ENCODE measurements at regions not wholly inside any gene's neighbourhood (a gene's known extent, or its start where the extent isn't known, plus 50 kb on each side); places are given as distances from the start of the nearest gene placed in this dataset.
"Not testable (repeated sequence)": the region's sequence is repeated elsewhere in the genome, so short reads cannot be mapped to it uniquely, and the experiment has no call there.

DNA sequence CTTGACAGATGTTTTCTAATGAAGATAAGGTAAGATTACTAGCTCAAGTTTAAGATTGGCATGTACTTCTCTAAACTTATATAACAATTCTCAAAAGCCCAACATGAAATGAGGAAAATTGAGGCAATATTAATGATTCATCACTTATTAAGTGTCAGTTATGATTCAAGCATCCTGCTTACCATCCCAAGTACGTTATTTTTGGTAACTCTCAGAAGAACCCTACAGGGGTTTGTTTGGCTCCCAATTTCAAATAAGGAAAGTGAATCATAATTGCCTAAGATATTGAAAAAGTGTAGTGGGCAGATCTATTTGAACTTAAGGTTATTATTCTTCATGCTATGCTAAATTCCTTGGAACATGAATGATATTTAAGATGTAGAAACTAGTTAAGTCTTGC lies 387.9 kb upstream of the TENM3 start:
- Histone ChIP-seq H2AFZ (ENCODE audit: low read depth) (no peak overlapping the region), H4K20me1 (ENCODE audit: insufficient read depth) (no peaks in the 10 kb centered on the region), H3K4me2 (no peak overlapping the region), H3K4me1 (ENCODE audit: low read depth, poor library complexity, severe bottlenecking) (peaks cover 16% of the 10 kb centered on the region), H3K4me3 (IDR thresholded peaks at IDR 0.05; ENCODE audit: insufficient read depth, low read depth, low read length) (no peak overlapping the region), H3K79me2 (ENCODE audit: insufficient read depth, low read depth) (no peaks in the 10 kb centered on the region), H3K36me3 (ENCODE audit: insufficient read depth) (no peaks in the 10 kb centered on the region), H3K27me3 (ENCODE audit: insufficient read depth, low read depth) (no peaks in the 10 kb centered on the region), H3K9ac (no peak overlapping the region), H3K27ac (no peak overlapping the region)
- TF ChIP-seq, protein P1, sequence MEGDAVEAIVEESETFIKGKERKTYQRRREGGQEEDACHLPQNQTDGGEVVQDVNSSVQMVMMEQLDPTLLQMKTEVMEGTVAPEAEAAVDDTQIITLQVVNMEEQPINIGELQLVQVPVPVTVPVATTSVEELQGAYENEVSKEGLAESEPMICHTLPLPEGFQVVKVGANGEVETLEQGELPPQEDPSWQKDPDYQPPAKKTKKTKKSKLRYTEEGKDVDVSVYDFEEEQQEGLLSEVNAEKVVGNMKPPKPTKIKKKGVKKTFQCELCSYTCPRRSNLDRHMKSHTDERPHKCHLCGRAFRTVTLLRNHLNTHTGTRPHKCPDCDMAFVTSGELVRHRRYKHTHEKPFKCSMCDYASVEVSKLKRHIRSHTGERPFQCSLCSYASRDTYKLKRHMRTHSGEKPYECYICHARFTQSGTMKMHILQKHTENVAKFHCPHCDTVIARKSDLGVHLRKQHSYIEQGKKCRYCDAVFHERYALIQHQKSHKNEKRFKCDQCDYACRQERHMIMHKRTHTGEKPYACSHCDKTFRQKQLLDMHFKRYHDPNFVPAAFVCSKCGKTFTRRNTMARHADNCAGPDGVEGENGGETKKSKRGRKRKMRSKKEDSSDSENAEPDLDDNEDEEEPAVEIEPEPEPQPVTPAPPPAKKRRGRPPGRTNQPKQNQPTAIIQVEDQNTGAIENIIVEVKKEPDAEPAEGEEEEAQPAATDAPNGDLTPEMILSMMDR (conservative IDR thresholded peaks at IDR 0.05; ENCODE audit: low read depth, low read length), result no peak

- Histone ChIP-seq H2AFZ (ENCODE audit: low read depth) (peak overlapping the region; percentile 16; the same call in 1 of the 2 replicates), H3K4me2 (peak overlapping the region; percentile 19; the same call in 1 of the 2 replicates), H3K4me1 (ENCODE audit: low read depth, poor library complexity, severe bottlenecking) (peaks cover 16% of the 10 kb centered on the region)
- H4K20me1 ChIP-seq (ENCODE audit: insufficient read depth); H3K27ac ChIP-seq; H3K36me3 ChIP-seq (ENCODE audit: insufficient read depth); H3K4me3 ChIP-seq (IDR thresholded peaks at IDR 0.05; ENCODE audit: insufficient read depth, low read depth, low read length); H3K27me3 ChIP-seq (ENCODE audit: insufficient read depth, low read depth); H3K9ac ChIP-seq; H3K79me2 ChIP-seq (ENCODE audit: insufficient read depth, low read depth): not testable (repeated sequence)
Measured at GRCh38 chr4:181857471-181857870, 385.7 kb upstream of the TENM3 start.

- no peak overlapping the region for H3K9ac ChIP-seq
- H4K20me1 ChIP-seq (ENCODE audit: insufficient read depth), result no peaks in the 10 kb centered on the region
- H3K27me3 ChIP-seq (ENCODE audit: insufficient read depth, low read depth), result no peaks in the 10 kb centered on the region
- H3K36me3 ChIP-seq (ENCODE audit: insufficient read depth), result no peaks in the 10 kb centered on the region
- TF ChIP-seq, protein P1 (conservative IDR thresholded peaks at IDR 0.05; ENCODE audit: low read depth, low read length), result no peak
- H3K4me3 ChIP-seq (IDR thresholded peaks at IDR 0.05; ENCODE audit: insufficient read depth, low read depth, low read length), result no peak overlapping the region
- no peak overlapping the region for H2AFZ ChIP-seq (ENCODE audit: low read depth)
- peaks cover 16% of the 10 kb centered on the region for H3K4me1 ChIP-seq (ENCODE audit: low read depth, poor library complexity, severe bottlenecking)
- no peak overlapping the region for H3K27ac ChIP-seq
- H3K79me2 ChIP-seq (ENCODE audit: insufficient read depth, low read depth), result no peaks in the 10 kb centered on the region
- H3K4me2 ChIP-seq, result no peak overlapping the region
Measured at GRCh38 chr4:181858741-181859140, 384.5 kb upstream of the TENM3 start.

DNA sequence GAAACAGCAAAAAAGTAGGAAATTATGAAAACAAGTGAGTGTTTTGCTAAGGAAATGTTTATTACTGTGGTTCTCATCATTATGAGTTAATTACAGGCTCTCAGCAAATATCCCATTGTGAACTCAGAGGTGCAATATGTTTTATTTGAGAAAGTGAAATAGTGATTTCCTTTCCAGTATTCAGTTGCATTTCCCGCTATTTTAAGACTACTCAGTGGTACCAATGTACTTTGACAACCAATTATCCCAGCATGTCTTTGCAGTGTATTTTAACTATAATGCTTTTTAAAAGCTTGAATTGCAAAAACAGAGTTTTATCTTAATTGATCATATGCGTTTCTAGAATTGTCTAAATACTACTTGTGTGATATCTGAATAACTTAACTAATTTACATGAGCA lies 383.8 kb upstream of the TENM3 start:
- Histone ChIP-seq H3K79me2 (ENCODE audit: insufficient read depth, low read depth) (no peaks in the 10 kb centered on the region), H3K4me1 (ENCODE audit: low read depth, poor library complexity, severe bottlenecking) (peaks cover 16% of the 10 kb centered on the region), H3K4me3 (IDR thresholded peaks at IDR 0.05; ENCODE audit: insufficient read depth, low read depth, low read length) (no peak overlapping the region), H3K9ac (no peak overlapping the region), H4K20me1 (ENCODE audit: insufficient read depth) (no peaks in the 10 kb centered on the region), H3K27ac (no peak overlapping the region), H3K36me3 (ENCODE audit: insufficient read depth) (no peaks in the 10 kb centered on the region), H2AFZ (ENCODE audit: low read depth) (no peak overlapping the region), H3K4me2 (no peak overlapping the region), H3K27me3 (ENCODE audit: insufficient read depth, low read depth) (no peaks in the 10 kb centered on the region)
- TF ChIP-seq, protein P1 (conservative IDR thresholded peaks at IDR 0.05; ENCODE audit: low read depth, low read length), result no peak

DNA sequence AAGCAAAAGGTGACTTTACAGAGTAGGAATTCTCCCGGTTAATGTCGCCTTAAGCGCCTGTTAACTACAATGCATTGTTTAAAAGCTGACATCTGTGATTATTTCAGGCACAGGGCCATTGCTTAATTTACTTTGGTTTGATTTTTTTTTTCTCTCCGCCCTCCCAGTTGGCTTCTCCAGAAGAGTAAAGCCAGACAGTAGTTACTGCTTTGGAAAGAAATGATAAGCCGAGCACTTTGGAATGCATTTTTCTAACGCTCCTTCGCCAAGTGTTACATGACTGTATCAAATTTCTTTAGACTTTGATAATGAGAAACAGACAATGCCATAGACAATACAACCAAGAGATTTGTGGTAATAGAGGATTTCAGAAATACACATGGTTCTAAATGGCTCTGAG lies 383.0 kb upstream of the TENM3 start:
- Histone ChIP-seq H3K36me3 (ENCODE audit: insufficient read depth) (no peaks in the 10 kb centered on the region), H3K4me1 (ENCODE audit: low read depth, poor library complexity, severe bottlenecking) (peaks cover 16% of the 10 kb centered on the region), H3K79me2 (ENCODE audit: insufficient read depth, low read depth) (no peaks in the 10 kb centered on the region), H3K4me3 (IDR thresholded peaks at IDR 0.05; ENCODE audit: insufficient read depth, low read depth, low read length) (no peak overlapping the region), H4K20me1 (ENCODE audit: insufficient read depth) (no peaks in the 10 kb centered on the region), H3K4me2 (no peak overlapping the region), H2AFZ (ENCODE audit: low read depth) (no peak overlapping the region), H3K27ac (no peak overlapping the region), H3K9ac (no peak overlapping the region), H3K27me3 (ENCODE audit: insufficient read depth, low read depth) (no peaks in the 10 kb centered on the region)
- TF ChIP-seq, protein P1 (conservative IDR thresholded peaks at IDR 0.05; ENCODE audit: low read depth, low read length), result no peak

Measured in KMS-11 (cell line).